ENCODE measurements at regions not wholly inside any gene's neighbourhood (a gene's known extent, or its start where the extent isn't known, plus 50 kb on each side); places are given as distances from the start of the nearest gene placed in this dataset.

DNA sequence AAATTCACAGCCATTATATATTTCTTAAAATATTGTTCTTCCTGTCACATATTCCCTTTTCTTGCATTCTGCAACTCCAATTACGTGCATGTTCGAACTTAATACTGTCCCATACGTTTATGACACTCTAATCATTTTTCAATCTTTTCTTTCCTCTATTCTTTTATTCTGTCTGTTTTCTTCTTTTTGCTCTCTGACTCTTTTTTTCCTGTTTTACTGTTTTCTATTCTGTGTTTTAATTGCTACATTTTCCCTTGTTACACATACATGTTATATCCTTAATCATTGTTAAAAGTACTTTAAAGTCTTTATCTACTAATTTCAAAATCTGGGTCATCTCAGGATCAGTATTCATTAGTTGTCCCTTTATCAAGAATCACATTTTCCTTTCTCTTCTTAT lies 1149.1 kb upstream of the PCDH20 start:
- H3K9me3 ChIP-seq = peaks cover 0 to 5% (median 0%) of the 10 kb centered on the region in 3 donors
- no peak for DNase-seq
- H3K27me3 ChIP-seq = no peaks in the 10 kb centered on the region
- no peaks in the 10 kb centered on the region for H3K36me3 ChIP-seq
- 73 to 76% methylated on average over 3 of the region's 3 CpGs for WGBS, 2 donors
- no peak overlapping the region for H3K4me3 ChIP-seq
- H3K27ac ChIP-seq = no peak overlapping the region
- intact Hi-C loops (cut with DNase I) = no loop called here
- H3K4me1 ChIP-seq = no peaks in the 10 kb centered on the region
- no peak for TF ChIP-seq CTCF (IDR thresholded peaks at IDR 0.05)
- TF ChIP-seq POLR2A (IDR thresholded peaks at IDR 0.05) = no peak

DNA sequence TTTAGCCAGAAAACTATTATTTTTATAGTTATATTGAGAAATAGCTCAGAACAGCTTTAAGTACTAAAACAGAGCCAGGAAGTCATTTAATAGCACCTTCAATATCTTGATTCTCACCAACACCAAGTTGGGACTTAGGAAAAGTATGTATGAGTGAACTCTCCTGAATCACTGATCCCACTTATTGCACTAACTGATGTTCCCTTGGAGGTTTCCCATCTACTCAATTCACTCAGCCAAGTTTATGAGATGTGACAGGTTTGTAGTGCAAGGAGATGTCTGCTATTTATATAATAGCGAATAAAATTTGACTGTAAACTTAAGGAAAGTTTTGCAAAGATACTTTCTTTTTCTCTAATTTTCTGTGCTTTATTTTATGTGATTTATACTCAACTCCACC lies 1147.6 kb upstream of the PCDH20 start:
- Histone ChIP-seq H3K4me1 (no peaks in the 10 kb centered on the region), H3K36me3 (no peaks in the 10 kb centered on the region), H3K9me3 (peaks cover 0 to 5% (median 0%) of the 10 kb centered on the region in 3 donors), H3K27ac (no peak overlapping the region), H3K27me3 (no peaks in the 10 kb centered on the region), H3K4me3 (no peak overlapping the region)
- WGBS, 2 donors = 73% methylated on average over 1 of the region's 1 CpG
- intact Hi-C loops (cut with DNase I) = no loop called here
- no peak for DNase-seq
- TF ChIP-seq CTCF (IDR thresholded peaks at IDR 0.05) (no peak), POLR2A (IDR thresholded peaks at IDR 0.05) (no peak)

GRCh38 chr13:62556978-62557377 lies 1141.3 kb upstream of the PCDH20 start:
- intact Hi-C loops (cut with DNase I) = no loop called here
- WGBS, 2 donors = 47 to 59% methylated on average over 1 of the region's 1 CpG

DNA sequence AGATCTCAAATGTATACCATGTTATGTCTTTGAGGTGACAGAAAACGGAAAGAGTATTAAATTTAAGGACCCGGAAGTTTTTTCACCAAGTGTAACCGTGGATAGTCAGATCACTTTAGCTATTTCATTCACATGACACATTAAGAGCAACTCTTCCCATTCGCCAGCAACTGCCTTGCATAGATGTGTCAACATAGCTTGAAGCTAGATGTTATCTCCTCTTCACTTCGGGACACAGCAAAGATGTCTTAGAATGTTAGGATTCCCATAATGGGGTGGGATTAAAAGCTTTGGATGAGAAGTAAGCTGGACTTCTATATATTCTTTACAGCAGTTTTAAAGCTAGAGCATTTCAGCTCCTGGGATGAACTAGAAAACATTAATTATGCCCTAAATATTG lies 1135.9 kb upstream of the PCDH20 start:
- H3K4me3 ChIP-seq = no peak overlapping the region
- H3K36me3 ChIP-seq = no peaks in the 10 kb centered on the region
- no peak for TF ChIP-seq CTCF (IDR thresholded peaks at IDR 0.05)
- no peak for TF ChIP-seq POLR2A (IDR thresholded peaks at IDR 0.05)
- no peak for DNase-seq
- WGBS, 2 donors = 42 to 51% methylated on average over 5 of the region's 5 CpGs
- no peaks in the 10 kb centered on the region for H3K27me3 ChIP-seq
- H3K9me3 ChIP-seq = no peaks in the 10 kb centered on the region
- intact Hi-C loops (cut with DNase I) = no loop called here
- H3K4me1 ChIP-seq = no peaks in the 10 kb centered on the region
- H3K27ac ChIP-seq = no peak overlapping the region

More at GRCh38 chr13:62556978-62557377, 1141.3 kb upstream of the PCDH20 start:
- H3K27ac ChIP-seq = no peak overlapping the region
- H3K9me3 ChIP-seq = no peaks in the 10 kb centered on the region
- no peaks in the 10 kb centered on the region for H3K36me3 ChIP-seq
- DNase-seq = no peak
- TF ChIP-seq CTCF (IDR thresholded peaks at IDR 0.05) (no peak), POLR2A (IDR thresholded peaks at IDR 0.05) (no peak)
- H3K4me3 ChIP-seq = no peak overlapping the region
- no peaks in the 10 kb centered on the region for H3K27me3 ChIP-seq
- H3K4me1 ChIP-seq = no peaks in the 10 kb centered on the region

GRCh38 chr13:62544928-62545327 lies 1129.3 kb upstream of the PCDH20 start:
- TF ChIP-seq POLR2A (IDR thresholded peaks at IDR 0.05) (no peak), CTCF (IDR thresholded peaks at IDR 0.05) (no peak)
- 72% methylated on average over 4 of the region's 4 CpGs for WGBS, 2 donors
- intact Hi-C loops (cut with DNase I) = no loop called here
- DNase-seq = no peak
- H3K27me3 ChIP-seq = no peaks in the 10 kb centered on the region
- H3K9me3 ChIP-seq = peaks cover 0 to 3% (median 0%) of the 10 kb centered on the region in 3 donors
- H3K4me3 ChIP-seq = no peak overlapping the region
- no peak overlapping the region for H3K27ac ChIP-seq
- no peaks in the 10 kb centered on the region for H3K4me1 ChIP-seq
- no peaks in the 10 kb centered on the region for H3K36me3 ChIP-seq
